GM12865 (cell line): ENCODE measurements at regions not wholly inside any gene's neighbourhood (a gene's known extent, or its start where the extent isn't known, plus 50 kb on each side); places are given as distances from the start of the nearest gene placed in this dataset.

ENCODE experiments used
- DNase-seq: peaks from one replicate; pipeline ENCODE4 v3.0.0; 2010; ENCODE audit warnings: low read depth
- H3K4me3 ChIP-seq: 2 replicates; pipeline ENCODE4 v1.5.1; 2011; ENCODE audit warnings: mild to moderate bottlenecking, low read depth, low read length, control low read depth
- CTCF ChIP-seq: IDR thresholded peaks from 2 replicates; pipeline ENCODE4 v1.5.1; 2011; ENCODE audit warnings: low read length, control low read depth, low read depth, inconsistent platforms; ENCODE audit not compliant: insufficient read depth; ENCODE audit errors: missing control alignments

- H3K4me3 ChIP-seq = no peak overlapping the region
- TF ChIP-seq CTCF = no peak
- no peak for DNase-seq
Observed at GRCh38 chr6:8705435-8706020, 270.2 kb upstream of the SLC35B3 start.

GRCh38 chr6:8703059-8703458, 267.7 kb upstream of the SLC35B3 start:
- DNase-seq = no peak
- no peak overlapping the region for H3K4me3 ChIP-seq
- TF ChIP-seq CTCF = no peak

GRCh38 chr6:8688821-8689220, 253.5 kb upstream of the SLC35B3 start:
- no peak for TF ChIP-seq CTCF
- H3K4me3 ChIP-seq = no peak overlapping the region
- no peak for DNase-seq

- H3K4me3 ChIP-seq = no peak overlapping the region
- TF ChIP-seq CTCF = no peak
- no peak for DNase-seq
Observed at GRCh38 chr6:8686077-8686476, 250.7 kb upstream of the SLC35B3 start.

GRCh38 chr6:8683204-8683603, 247.9 kb upstream of the SLC35B3 start:
- no peak for TF ChIP-seq CTCF
- DNase-seq = peak; percentile 1
- H3K4me3 ChIP-seq = no peak overlapping the region

GRCh38 chr6:8679823-8680222, 244.5 kb upstream of the SLC35B3 start:
- no peak overlapping the region for H3K4me3 ChIP-seq
- TF ChIP-seq CTCF = no peak
- no peak for DNase-seq

- DNase-seq = no peak
- TF ChIP-seq CTCF = no peak
Observed at GRCh38 chr6:8678466-8678865, 243.1 kb upstream of the SLC35B3 start.

More at GRCh38 chr6:8678466-8678865, 243.1 kb upstream of the SLC35B3 start:
- H3K4me3 ChIP-seq = no peak overlapping the region
